ENCODE measurements at regions not wholly inside any gene's neighbourhood (a gene's known extent, or its start where the extent isn't known, plus 50 kb on each side); places are given as distances from the start of the nearest gene placed in this dataset.
A peak's percentile ranks its signal among the peaks of the same experiment; 100 is the strongest.
"Not testable (repeated sequence)": the region's sequence is repeated elsewhere in the genome, so short reads cannot be mapped to it uniquely, and the experiment has no call there.

DNA sequence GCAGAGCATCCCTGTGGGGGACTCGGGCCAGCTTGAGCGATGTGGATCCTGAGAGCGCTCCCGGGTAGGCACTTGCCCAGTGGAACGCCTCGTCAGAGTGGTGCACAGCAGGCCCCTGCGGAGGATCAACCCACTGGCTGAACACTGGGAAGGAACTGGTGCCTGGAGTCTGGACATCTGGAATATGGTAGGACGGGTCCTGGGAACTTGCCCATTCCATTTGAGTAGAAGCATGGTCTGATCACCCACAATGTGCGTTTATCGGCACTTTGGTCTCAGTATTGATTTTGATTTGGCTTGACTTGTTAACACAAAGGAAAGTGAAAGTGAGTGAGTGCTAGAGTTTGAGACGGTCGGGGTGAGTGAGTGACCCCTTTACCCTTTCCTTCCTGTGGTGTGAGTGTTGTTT, 1336.2 kb upstream of the CHAC2 start:
- DNase-seq, result no peak

DNA sequence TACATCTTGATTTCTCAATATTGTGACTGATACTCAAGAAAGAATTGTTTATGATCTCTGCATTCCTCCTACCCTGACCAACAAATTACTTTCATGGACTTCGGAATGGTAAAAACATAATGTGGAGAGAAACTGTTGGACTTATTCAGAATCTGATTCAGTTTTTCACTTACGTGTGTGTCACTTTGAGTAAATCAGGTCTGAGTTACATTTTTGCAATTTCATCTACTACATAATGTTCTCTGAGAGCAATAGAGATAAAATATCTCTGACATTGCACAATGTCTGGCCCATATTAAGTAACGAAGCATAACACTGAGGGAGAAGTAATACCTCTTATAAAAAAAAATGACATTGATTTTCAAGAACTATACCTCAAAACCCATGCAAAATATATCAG, 1337.9 kb upstream of the CHAC2 start:
- DNase-seq, result no peak

DNA sequence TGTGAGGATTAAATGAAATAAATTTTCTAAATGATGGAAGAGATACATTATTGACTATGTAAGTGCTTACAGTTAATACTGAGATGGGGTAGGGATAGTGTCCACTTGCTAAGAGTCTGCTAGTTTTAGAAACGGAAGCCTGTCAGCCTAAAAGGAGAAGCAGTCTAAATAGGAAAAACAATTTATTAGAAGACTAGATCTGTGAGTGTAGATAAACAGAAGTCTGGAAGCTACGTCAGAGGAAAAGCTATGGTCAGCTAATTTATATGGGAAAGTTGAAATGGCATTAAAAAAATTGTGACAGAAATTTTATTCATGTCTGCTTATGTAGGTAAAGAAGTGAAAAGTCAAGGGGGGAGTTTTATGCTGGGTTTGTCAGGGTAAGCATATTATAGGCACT, 1338.4 kb upstream of the CHAC2 start:
- no peak for DNase-seq

DNA sequence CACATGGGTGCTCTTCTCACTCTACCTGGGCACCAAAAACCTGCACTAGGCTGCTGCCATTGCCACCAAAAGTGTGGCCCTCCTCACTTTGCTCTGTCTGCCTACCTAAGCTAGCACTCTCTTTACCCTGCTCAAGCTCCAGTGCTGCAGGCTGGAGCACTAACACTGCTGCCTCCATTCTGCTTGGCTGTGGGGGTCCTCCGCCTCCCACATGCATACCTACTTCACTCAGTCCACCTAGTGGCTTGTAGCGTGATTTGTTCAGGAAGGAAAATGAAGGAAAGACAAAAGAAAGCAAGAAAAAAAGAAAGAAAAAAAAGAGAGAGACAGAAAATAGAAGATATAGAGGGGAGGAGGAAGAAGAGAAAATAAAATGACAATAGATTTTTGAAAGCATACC, 1339.4 kb upstream of the CHAC2 start:
- no peak for DNase-seq

DNA sequence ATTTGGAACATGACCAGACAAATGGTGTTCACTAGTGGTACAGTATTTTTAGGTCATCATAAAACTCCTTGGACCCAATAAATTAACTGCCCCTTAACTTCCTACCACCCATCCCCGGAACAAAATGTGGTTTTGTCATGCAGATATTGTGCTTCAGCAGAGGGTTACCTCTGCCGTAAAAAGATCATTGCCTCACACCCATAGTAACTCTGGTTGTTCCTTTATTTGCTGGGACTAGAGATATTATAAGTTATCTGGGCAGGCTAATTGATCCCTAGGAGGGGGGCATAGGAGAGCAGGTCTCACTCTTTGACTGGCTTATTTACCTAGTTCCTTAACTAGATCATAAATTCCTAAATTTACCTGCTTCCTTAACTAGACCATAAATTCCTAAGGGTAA, 1343.9 kb upstream of the CHAC2 start:
- no peak for DNase-seq

DNA sequence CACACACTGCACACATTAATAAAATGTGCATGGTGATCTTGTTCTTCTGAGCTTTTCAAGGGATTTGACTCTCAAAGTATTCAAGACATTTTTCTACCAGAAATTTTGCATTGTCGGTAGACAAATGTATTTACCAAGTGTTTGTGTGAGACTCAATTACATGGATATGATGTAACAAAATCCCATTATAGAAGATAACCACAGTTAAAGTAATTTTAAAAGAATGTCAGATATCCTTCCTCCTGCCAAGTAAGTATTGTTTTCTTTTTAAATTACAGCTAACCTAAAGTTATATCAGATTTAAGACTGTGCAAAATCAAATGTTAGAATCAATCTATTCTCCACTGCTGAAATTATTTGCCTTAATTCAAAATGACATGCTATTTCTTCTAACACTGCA, 1344.5 kb upstream of the CHAC2 start:
- no peak for DNase-seq

DNA sequence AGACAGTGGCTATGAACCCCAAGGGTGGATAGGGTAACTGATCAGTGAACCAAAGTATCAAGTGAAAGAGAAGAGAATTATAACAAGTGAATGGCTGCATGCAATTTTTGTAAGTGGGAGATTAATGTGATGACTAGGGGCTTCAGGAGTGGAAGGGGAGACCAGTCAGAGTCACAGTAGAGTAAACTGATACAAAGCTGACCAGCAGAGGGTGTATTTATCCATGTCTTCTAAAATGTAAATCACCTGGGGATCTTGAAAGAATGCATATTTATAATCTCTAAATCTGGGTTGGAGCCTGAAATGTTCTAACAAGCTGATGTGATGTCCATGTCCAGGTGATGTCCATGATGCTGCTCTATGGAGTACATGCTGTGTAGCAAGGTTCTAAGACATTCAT, 1351.3 kb upstream of the CHAC2 start:
- DNase-seq, result no peak

DNA sequence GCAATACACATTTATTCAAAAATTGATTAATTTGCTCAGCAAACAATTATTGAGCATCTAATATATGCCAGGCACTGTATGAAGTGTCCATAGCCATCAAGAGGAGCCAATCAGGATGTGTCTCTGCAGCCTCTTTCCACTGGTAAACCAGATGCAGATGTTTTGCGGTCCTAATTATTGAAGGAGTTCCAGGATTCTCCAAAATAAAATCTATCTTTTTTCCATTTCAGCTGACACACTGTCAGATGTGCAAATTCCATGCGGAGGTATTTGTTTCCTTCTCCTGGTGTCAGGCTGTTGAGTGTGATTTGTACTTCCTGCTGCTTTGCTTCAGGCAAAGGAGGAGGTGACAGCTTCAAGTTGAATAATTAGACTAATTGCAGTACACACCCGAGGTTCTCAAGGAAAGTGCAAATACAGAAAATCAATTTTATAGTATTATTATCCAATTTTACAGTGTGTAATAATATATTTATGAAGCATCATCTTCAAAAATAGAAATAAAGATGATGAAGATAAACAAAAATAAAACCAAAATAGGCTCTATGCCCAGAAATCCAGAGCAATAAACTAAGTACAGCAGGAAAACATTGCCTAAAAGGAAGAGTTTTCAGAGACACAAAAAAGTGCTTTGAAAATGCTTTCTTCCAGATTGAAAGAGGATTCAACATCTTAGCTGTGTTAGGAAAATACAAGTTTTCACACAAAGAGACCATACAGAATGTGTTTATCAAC, 1352.9 kb upstream of the CHAC2 start:
- peak; percentile 36 for DNase-seq

DNA sequence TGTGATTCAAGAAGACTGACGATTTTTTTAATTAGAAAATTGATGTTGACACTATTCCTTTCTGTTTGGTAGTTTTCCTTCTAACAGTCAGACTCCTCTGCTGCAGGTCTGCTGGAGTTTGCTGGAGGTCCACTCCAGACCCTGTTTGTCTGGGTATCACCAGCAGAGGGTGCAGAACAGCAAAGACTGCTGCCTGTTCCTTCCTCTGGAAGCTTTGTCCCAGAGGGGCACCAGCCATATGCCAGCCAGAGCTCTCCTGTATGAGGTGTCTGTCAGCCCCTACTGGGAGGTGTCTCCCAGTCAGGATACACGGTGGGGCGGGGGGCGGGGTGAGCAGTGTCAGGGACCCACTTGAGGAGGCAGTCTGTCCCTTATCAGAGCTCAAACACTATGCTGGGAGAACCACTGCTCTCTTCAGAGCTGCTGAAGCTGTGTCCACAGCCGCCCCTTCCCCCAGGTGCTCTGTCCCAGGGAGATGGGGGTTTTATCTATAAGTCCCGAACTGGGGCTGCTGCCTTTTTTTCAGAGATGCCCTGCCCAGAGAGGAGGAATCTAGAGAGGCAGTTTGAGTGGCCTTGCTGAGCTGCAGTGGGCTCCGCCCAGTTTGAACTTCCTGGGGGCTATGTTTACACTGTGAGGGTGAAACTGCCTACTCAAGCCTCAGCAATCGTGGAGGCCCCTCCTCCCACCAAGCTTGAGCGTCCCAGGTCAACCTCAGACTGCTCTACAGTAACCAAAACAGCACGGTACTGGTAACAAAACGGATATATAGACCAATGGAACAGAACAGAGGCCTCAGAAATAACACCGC, 1358.1 kb upstream of the CHAC2 start:
- not testable (repeated sequence) for DNase-seq

DNA sequence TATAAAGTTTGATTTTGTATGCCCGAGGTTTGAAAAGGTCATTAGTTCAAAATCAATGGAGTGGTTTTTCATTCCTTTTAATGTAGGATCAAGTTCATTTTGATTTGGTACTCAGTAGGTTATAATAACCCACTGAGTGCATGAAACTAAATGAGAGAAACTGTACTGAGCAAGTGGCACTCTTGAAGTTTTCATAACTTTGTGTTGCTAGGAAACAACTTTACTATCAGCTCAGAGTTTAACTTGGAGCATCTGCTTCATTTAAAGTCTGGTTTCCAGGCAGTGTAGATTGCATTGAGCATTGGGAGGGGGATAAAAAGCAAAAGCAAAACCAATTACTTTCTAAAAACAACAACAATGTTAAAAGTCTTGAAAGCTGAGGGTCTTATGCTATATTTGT, 1361.6 kb upstream of the CHAC2 start:
- DNase-seq, result peak; percentile 29

DNA sequence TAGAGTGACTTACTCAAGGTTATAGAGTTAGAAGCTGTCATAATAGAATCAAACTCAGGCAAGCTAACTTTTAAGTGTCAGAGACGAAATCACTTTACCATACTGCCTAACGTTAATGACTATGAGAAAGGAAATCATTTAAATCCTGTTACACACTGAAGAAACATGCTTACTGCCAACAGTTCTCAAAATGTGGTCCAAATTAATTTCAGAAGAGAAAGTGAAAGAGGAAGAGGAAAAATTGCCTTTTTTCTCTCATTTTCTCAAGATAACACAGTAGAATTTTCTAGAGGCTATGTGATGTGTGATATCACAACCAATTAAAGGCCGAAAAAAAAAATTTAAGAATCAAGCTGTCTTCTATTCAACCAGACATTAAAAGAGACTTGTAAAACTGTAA, 1362.7 kb upstream of the CHAC2 start:
- DNase-seq, result no peak

DNA sequence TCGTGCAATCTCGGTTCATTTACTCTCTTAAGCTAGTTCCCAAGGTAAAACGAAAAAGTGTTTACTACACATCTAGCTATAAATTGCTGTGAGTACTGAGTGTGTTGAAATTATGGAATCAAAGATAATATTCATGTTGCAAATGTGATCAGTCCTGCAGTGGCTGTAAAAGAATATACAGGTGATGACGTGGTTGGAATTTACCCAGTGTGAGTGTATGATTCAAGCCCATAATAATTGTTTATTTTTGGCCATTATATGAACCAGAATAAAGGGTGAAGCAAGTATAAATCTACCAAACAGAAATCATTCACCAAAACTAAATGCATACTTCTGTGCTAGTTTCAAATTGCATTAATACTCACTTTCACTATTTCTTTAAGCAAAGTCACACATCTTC, 1363.6 kb upstream of the CHAC2 start:
- no peak for DNase-seq

DNA sequence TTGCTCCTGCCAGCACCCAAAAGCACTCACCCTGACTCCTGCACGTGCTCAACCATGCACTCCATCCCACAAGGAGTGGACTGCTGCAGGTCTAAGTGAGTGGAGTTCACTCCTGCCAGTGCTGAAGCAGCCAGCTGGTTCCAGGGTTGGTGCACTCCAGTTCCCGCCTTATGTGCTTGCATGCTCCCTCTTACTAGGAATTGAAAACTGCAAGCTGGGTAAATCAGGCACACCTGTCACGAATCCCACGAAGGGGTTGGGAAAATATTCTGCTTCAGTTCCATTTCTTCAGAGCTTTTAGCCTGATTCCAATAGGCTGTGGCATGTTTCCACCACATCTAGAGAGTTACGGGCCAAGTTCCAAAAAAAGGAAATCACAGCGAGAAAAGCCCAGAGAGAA, 1365.5 kb upstream of the CHAC2 start:
- DNase-seq, result no peak

DNA sequence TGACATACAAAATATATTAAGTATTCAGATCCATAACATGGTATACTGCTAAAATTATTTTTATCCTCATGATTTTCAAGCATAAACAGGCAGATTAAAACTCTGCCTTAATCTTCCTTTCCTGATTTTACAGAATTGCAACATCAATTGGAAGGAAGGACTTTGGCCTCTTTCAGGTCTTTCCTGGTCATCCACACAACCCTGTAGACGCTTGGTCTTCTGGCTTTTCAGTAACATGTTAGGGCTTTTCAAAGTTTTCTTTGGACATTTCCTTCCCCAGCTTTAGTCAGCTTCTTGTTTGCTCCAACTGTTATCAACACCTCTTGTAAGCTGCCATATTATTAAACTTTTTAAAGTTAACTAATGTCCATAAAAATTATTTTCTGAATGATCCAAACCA, 1364.9 kb upstream of the NRXN1 start:
- no peak for DNase-seq

DNA sequence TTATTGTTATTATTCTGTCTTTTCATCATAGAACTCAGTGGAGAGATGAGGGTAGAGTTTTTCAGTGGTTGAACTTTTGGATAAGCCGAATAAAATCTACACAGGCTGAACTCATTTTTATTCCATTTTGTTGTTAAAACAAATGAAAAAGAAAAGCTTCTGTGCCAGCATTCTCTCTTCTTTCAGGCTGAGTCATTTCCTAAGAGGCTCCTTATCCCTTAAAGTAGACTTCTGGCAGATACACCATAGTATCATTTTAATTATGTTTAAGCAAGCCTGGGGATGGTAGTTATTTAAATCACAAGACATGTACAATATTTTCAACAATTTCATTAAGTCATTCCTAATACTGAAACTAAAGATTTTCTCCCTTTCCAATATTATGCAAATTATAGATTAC, 1364.0 kb upstream of the NRXN1 start:
- peak; percentile 43 for DNase-seq

DNA sequence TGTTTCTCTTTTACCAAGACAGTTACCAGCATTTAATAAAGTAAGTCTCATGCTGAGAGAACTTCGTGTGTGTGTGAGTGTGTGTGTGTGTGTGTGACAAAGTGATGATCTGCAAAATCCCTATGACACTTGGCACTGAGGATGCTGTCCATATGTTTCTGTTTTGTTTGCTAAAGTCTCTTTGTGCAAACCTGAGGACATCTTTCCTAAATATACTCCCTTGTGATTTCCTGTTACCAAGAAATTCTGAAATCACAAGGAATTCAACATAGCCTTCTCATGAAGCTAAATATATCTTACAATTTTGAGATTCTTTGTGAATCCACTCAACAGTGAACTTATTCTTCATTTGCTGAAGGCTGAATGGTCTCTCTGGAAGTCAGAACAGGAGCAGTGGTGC, 1359.7 kb upstream of the NRXN1 start:
- DNase-seq, result peak; percentile 55

DNA sequence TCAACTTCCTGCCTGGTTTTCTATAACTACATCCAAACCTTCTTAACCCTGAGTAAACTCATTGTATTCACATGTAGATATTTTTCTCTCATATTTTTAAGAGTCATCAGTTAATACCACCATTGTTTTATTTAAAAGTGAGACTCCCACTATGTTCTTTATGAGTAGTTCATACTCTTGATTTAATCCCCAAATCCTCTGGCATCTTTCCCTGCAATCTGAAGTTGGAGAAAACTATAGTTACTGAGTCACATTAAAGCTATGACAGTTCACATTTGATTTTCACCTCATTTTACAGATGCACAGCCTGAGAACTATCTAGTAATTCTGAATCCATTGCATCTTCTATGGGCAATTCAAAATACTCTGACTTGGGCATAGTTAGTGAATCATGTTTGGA, 1358.7 kb upstream of the NRXN1 start:
- no peak for DNase-seq

DNA sequence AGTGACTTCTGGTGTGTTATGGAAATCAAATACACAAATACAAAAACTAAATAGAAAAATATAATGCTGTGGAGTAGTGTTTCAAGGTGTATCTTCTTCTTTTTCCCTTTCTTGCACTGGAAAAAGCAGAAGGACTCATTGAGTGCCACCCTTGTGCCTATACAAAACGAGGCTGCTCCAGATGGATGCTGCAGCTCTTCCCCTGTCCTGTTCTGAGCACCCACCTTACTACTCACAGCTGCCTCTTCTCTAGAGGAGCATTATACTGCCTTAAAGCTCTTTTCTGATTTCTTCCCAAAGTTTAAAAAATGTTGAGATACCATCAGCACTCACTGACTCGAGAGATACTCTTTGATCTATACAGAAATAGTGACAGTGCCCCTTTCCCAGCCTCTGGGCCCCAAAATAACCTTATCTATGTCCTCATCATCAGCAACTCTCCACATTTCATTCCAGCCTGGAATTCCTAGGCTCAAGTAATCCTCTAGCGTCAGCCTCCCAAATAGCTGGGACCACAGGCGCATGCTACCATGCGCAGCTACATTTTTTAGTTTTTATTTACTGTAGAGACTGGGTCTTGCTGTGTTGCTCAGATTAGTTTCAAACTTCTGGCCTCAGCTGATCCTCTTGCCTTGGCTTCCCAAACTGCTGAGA, 1356.1 kb upstream of the NRXN1 start:
- DNase-seq, result no peak

DNA sequence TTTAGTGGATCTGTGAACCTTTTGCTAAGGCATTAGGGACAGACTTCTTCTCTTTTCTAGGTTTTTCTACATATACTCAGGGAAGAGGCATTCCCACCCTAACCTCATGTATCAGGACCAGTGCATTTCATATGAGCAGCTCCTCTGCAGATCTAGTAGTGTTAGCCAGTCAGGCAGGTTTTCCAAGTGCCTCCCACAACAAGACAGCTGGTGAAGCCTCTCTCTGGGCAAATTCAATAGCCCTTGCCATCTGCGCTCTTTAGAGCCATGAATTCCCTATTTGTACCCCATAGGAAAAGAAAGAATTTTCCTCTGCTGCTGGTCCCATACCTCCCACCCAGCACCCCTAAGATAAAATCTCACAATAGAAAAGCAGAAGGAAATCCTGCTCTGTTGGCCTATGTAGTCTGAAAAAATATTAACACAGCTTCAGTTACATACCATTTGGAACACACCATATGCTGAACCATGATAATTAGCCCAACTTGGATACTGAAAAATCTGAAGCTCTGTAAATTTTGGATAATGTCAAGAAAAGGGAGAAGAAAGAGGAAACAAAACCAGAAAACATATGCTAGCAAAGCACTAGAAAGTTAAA, 1354.6 kb upstream of the NRXN1 start:
- DNase-seq, result no peak

DNA sequence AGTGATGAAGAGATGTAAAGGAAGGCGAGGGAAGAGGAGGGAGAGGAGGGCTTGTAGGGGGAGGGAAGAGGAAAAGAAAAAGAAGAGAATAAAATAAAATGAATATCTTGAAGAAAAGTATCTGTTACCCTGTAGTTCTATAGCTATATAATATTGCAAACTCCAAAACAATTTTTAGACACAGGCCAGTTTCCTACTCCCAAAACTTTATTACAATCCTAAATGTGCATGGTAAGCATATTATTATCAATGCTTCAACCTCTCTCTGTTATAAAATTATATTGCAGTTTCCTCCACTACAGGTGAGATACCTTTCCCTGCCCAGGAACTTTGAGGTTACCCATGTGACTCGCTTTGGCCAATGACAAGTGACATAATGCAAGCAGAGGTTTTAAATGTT, 1351.6 kb upstream of the NRXN1 start:
- no peak for DNase-seq

DNA sequence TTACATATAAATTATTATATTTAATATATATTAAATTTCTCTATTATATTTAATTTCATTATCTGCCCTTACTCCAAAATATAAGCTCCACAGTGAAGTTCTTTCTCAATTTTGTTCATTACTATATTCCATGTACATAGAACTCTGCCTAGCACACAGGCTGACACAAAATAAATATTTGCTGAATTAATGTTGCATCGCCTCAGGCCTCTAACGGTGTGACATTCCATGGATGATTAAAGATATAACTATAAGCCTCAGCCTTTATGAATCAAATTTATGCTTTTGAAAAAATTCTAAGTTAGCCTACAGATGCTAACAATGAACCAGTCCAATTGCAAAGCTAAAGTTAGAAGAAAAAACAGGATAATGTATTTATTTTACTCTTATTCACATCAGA, 1337.2 kb upstream of the NRXN1 start:
- DNase-seq, result no peak

DNA sequence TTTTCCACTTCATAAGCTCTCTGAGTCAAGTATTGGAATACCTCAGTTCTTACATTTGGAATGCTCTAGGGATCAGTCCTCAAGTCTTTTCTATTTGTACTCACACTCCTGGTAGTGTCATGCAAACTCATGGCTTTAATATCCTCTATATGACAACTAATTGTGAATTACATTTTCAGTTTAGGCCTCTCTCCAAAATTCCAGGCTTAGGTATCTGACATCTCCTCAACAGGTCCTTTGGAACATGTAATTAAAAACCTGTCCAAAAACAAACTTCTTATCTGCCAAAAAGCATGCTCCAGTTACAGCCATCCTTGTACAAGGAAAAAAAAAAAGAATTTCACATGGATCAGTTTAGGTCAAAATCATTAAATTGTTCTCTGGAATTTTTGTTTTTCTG, 1336.2 kb upstream of the NRXN1 start:
- DNase-seq, result no peak

DNA sequence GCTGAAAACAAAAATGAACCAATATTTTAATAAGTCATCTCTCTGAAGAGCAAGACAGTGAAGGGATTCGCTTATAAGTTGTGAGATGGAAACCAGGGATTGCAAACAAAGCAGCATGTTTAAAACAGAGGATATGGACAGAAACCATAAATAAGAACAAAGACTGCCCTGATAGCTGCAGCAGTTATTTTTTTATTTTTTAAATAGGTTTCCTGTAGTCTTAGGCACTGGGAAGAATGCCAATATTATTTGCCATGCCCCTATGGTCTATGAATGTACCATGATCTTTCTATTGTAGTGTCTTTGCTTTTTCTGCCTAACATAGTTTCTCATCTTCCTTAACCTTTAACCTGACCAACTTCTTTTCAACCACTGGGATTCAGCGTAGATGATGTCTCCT, 1334.0 kb upstream of the NRXN1 start:
- no peak for DNase-seq
